H1 (cell line): ENCODE measurements at regions not wholly inside any gene's neighbourhood (a gene's known extent, or its start where the extent isn't known, plus 50 kb on each side); places are given as distances from the start of the nearest gene placed in this dataset.

Experiments
- CTCF ChIA-PET: fragments of 300-600 bp; sonication (Branson Sonifier 250); formaldehyde crosslinking; loops from one replicate; lab custom pipeline; 2021; ENCODE audit not compliant: partially characterized antibody; lab: Charles Lee
- POLR2A ChIA-PET: fragments of 300-600 bp; sonication (Branson Sonifier 250); formaldehyde crosslinking; loops from one replicate; lab custom pipeline; 2021; ENCODE audit warnings: inconsistent platforms; ENCODE audit not compliant: partially characterized antibody; lab: Charles Lee
- DNase-seq, 2 experiments: peaks; one replicate each; pipeline versions ENCODE4 v3.0.0 to v3.0.0-alpha.2; 2010 to 2022; ENCODE audit warnings: low spot score in 2 of 2, low read depth in 1 of 2, mixed read lengths in 1 of 2
- FAIRE-seq: peaks from 2 replicates; lab custom pipeline; 2011; peaks lifted over from hg19 to GRCh38; lab: Jason Lieb, UNC
- H2AFZ ChIP-seq: 2 replicates; pipeline ENCODE4 v1.8.1; 2012; ENCODE audit warnings: low read length, inconsistent platforms
- H2AK5ac ChIP-seq: 2 replicates; pipeline ENCODE4 v1.6.1; 2013; ENCODE audit warnings: low read depth, low read length
- H2BK120ac ChIP-seq: replicated peaks from 2 replicates; pipeline ENCODE3; 2013; ENCODE audit warnings: low read depth, low read length, inconsistent platforms
- H2BK12ac ChIP-seq: 2 replicates; pipeline ENCODE4 v1.6.1; 2013; ENCODE audit warnings: low read depth, low read length
- H2BK15ac ChIP-seq: 2 replicates; pipeline ENCODE4 v1.6.1; 2013; ENCODE audit warnings: low read length
- H2BK20ac ChIP-seq: 2 replicates; pipeline ENCODE4 v1.6.1; 2013; ENCODE audit warnings: low read length
- H2BK5ac ChIP-seq: 2 replicates; pipeline ENCODE4 v1.6.1; 2013; ENCODE audit warnings: low read depth, low read length
- H3K14ac ChIP-seq: 2 replicates; pipeline ENCODE4 v1.6.1; 2013; ENCODE audit warnings: inconsistent platforms; ENCODE audit not compliant: insufficient read length
- H3K18ac ChIP-seq: 2 replicates; pipeline ENCODE4 v1.6.1; 2013; ENCODE audit warnings: low read length; ENCODE audit errors: extremely low read depth
- H3K23ac ChIP-seq: 2 replicates; pipeline ENCODE4 v1.6.1; 2013; ENCODE audit warnings: inconsistent platforms; ENCODE audit not compliant: insufficient read length
- H3K23me2 ChIP-seq: 2 replicates; pipeline ENCODE4 v1.6.1; 2013; ENCODE audit warnings: low read depth, low read length
- H3K27ac ChIP-seq: 2 replicates; pipeline ENCODE4 v1.6.1; 2011; ENCODE audit warnings: low read depth, low read length, inconsistent platforms
- H3K27me3 ChIP-seq, 4 experiments: replicated peaks in 1 of 4; 1 replicate in 1 of 4; 2 replicates in 3 of 4; pipeline versions ENCODE4 v1.6.1 to v1.8.1; 2011 to 2013; ENCODE audit warnings: low read length in 3 of 4, mild to moderate bottlenecking in 3 of 4, inconsistent platforms in 2 of 4, mixed read lengths in 2 of 4, moderate library complexity in 1 of 4; ENCODE audit not compliant: control insufficient read depth in 3 of 4, insufficient read depth in 3 of 4; ENCODE audit errors: extremely low read depth in 1 of 4
- H3K36me3 ChIP-seq, 4 experiments: 2 replicates each; pipeline versions ENCODE4 v1.6.1 to v1.8.1; 2011 to 2013; ENCODE audit warnings: mild to moderate bottlenecking in 4 of 4, low read length in 3 of 4, moderate library complexity in 2 of 4, control low read depth in 1 of 4, inconsistent platforms in 1 of 4; ENCODE audit not compliant: insufficient read depth in 4 of 4, control insufficient read depth in 2 of 4
- H3K4ac ChIP-seq: replicated peaks from 2 replicates; pipeline ENCODE3; 2013; ENCODE audit warnings: low read length, low read depth, mixed read lengths, inconsistent platforms; ENCODE audit not compliant: insufficient read length
- H3K4me1 ChIP-seq, 4 experiments: replicated peaks in 1 of 4; 1 replicate in 1 of 4; 2 replicates in 3 of 4; pipeline versions ENCODE4 v1.6.1 to v1.8.1; 2011 to 2013; ENCODE audit warnings: low read length in 3 of 4, inconsistent platforms in 2 of 4, mixed read lengths in 1 of 4; ENCODE audit not compliant: insufficient read depth in 4 of 4, control insufficient read depth in 3 of 4
- H3K4me2 ChIP-seq, 2 experiments: 2 replicates each; pipeline versions ENCODE4 v1.6.1 to v1.8.1; 2011 to 2013; ENCODE audit warnings: low read depth in 2 of 2, low read length in 2 of 2, control low read depth in 1 of 2, inconsistent platforms in 1 of 2, mild to moderate bottlenecking in 1 of 2; ENCODE audit not compliant: insufficient read depth in 1 of 2
- H3K4me3 ChIP-seq, 4 experiments: fragments of 200-600, 300-600 bp in 1 of 4; sonication (generic), shearing (Covaris generic), sonication (Bioruptor Twin) in 1 of 4; 2 replicates each; pipeline versions ENCODE4 v1.5.1 to v1.8.1; 2011 to 2016; ENCODE audit warnings: low read length in 4 of 4, low read depth in 3 of 4, control low read depth in 2 of 4, inconsistent platforms in 2 of 4, mild to moderate bottlenecking in 2 of 4, mixed read lengths in 1 of 4, moderate library complexity in 1 of 4; ENCODE audit not compliant: insufficient read depth in 2 of 4; ENCODE audit errors: extremely low read depth in 1 of 4
- H3K56ac ChIP-seq: replicated peaks from 2 replicates; pipeline ENCODE3; 2013; ENCODE audit warnings: low read depth, mild to moderate bottlenecking, mixed read lengths, low read length, inconsistent platforms; ENCODE audit not compliant: insufficient read length
- H3K79me1 ChIP-seq: 2 replicates; pipeline ENCODE4 v1.6.1; 2013; ENCODE audit warnings: low read depth, low read length, control low read depth
- H3K79me2 ChIP-seq, 2 experiments: 2 replicates each; pipeline versions ENCODE4 v1.6.1 to v1.8.1; 2012 to 2013; ENCODE audit warnings: low read length in 2 of 2, mild to moderate bottlenecking in 2 of 2, inconsistent platforms in 1 of 2; ENCODE audit not compliant: insufficient read depth in 2 of 2, control insufficient read depth in 1 of 2
- H3K9ac ChIP-seq, 4 experiments: replicated peaks in 1 of 4; 1 replicate in 1 of 4; 2 replicates in 3 of 4; pipeline versions ENCODE4 v1.6.1 to v1.8.1; 2011 to 2013; ENCODE audit warnings: low read depth in 3 of 4, low read length in 3 of 4, control low read depth in 2 of 4, mild to moderate bottlenecking in 2 of 4, moderate library complexity in 2 of 4, inconsistent platforms in 1 of 4; ENCODE audit errors: extremely low read depth in 1 of 4
- H3K9me3 ChIP-seq, 2 experiments: 2 replicates each; pipeline versions ENCODE4 v1.6.1 to v1.8.1; 2012 to 2013; ENCODE audit warnings: mild to moderate bottlenecking in 2 of 2, moderate library complexity in 2 of 2, control low read depth in 1 of 2, inconsistent platforms in 1 of 2, low read depth in 1 of 2, low read length in 1 of 2, mixed read lengths in 1 of 2; ENCODE audit not compliant: insufficient read depth in 2 of 2
- H4K20me1 ChIP-seq, 2 experiments: replicated peaks in 1 of 2; 2 replicates each; pipeline versions ENCODE3 to v1.8.1; 2011 to 2013; ENCODE audit warnings: inconsistent platforms in 2 of 2, low read length in 2 of 2, mild to moderate bottlenecking in 1 of 2; ENCODE audit not compliant: insufficient read depth in 2 of 2, control insufficient read depth in 1 of 2
- H4K5ac ChIP-seq: 2 replicates; pipeline ENCODE4 v1.6.1; 2013; ENCODE audit warnings: low read length, low read depth, mixed read lengths, inconsistent platforms; ENCODE audit not compliant: insufficient read length
- H4K8ac ChIP-seq: 2 replicates; pipeline ENCODE4 v1.8.0; 2013; ENCODE audit warnings: mild to moderate bottlenecking, moderate library complexity, low read length, inconsistent platforms; ENCODE audit not compliant: insufficient read depth; ENCODE audit errors: extremely low read depth
- H4K91ac ChIP-seq: replicated peaks from 2 replicates; pipeline ENCODE3; 2013; ENCODE audit warnings: low read length, mixed read lengths, inconsistent platforms; ENCODE audit not compliant: insufficient read length
- ASH2L ChIP-seq: fragments of 200-600, 300-600 bp; sonication (generic); IDR thresholded peaks from one replicate; pipeline ENCODE4 v1.7.1; 2017; ENCODE audit warnings: low read length
- BRCA1 ChIP-seq: IDR thresholded peaks from 2 replicates; pipeline ENCODE4 v1.6.1; 2012; ENCODE audit warnings: low read depth, low read length, improper control_type of control experiment
- NANOG ChIP-seq: IDR thresholded peaks from 2 replicates; pipeline ENCODE4 v1.6.1; 2011; ENCODE audit warnings: low read length, low read depth, mild to moderate bottlenecking, inconsistent platforms; ENCODE audit not compliant: insufficient read depth, poor library complexity, severe bottlenecking
- RBBP5 ChIP-seq: IDR thresholded peaks from 2 replicates; pipeline ENCODE4 v1.7.1; 2012; ENCODE audit warnings: low read depth, mild to moderate bottlenecking, inconsistent platforms, low read length, moderate library complexity, borderline replicate concordance
- SIN3A ChIP-seq, 2 experiments: IDR thresholded peaks in 1 of 2; conservative IDR thresholded peaks in 1 of 2; 2 replicates each; pipeline ENCODE4 v1.6.1; 2011 to 2012; ENCODE audit warnings: low read length in 2 of 2, improper control_type of control experiment in 1 of 2, low read depth in 1 of 2, mild to moderate bottlenecking in 1 of 2
- SIX5 ChIP-seq: IDR thresholded peaks from 2 replicates; pipeline ENCODE4 v1.6.1; 2011; ENCODE audit warnings: mild to moderate bottlenecking, low read depth, low read length
- TAF1 ChIP-seq: IDR thresholded peaks from 2 replicates; pipeline ENCODE4 v1.6.1; 2011; ENCODE audit warnings: mild to moderate bottlenecking, low read depth, low read length
- TEAD4 ChIP-seq: IDR thresholded peaks from 2 replicates; pipeline ENCODE4 v1.6.1; 2012; ENCODE audit warnings: low read depth, low read length, inconsistent platforms, mixed read lengths
- ZNF274 ChIP-seq: IDR thresholded peaks from 2 replicates; pipeline ENCODE4 v1.7.0; 2012; ENCODE audit warnings: low read length, borderline replicate concordance; ENCODE audit errors: extremely low read depth
- WGBS, 2 experiments: shearing (Covaris generic) in 1 of 2; methylation state at CpG; one replicate each; pipeline versions ENCODE4 v1.1.6 to v1.1.7; 2013 to 2015; ENCODE audit warnings: low lambda C conversion rate in 2 of 2, mixed read lengths in 2 of 2, inconsistent platforms in 1 of 2, low coverage in 1 of 2, missing lambda C conversion rate in 1 of 2; ENCODE audit not compliant: insufficient replicate concordance in 2 of 2, insufficient coverage in 1 of 2, insufficient read length in 1 of 2; ENCODE audit errors: extremely low coverage in 1 of 2, missing lambda C conversion rate in 1 of 2; 5-methylcytosine and 5-hydroxymethylcytosine counted together

- Histone ChIP-seq H4K8ac (no peak overlapping the region), H2BK20ac (no peak overlapping the region), H3K9me3 (no peaks in the 10 kb centered on the region), H3K36me3 (no peaks in the 10 kb centered on the region), H2BK12ac (no peak overlapping the region), H3K4ac (no peak overlapping the region), H3K79me1 (no peaks in the 10 kb centered on the region), H2BK15ac (no peak overlapping the region), H3K4me2 (no peak overlapping the region), H3K9ac (no peak overlapping the region), H3K79me2 (no peaks in the 10 kb centered on the region), H4K91ac (no peak overlapping the region), H3K18ac (no peak overlapping the region), H4K20me1 (no peaks in the 10 kb centered on the region), H2BK120ac (no peak overlapping the region), H3K23me2 (no peaks in the 10 kb centered on the region; the same call in 1 of the 2 replicates), H3K56ac (no peak overlapping the region), H3K14ac (no peak overlapping the region), H2AK5ac (no peak overlapping the region), H3K23ac (no peak overlapping the region), H3K27me3 (no peaks in the 10 kb centered on the region), H3K4me3 (no peak overlapping the region), H3K27ac (no peak overlapping the region), H3K4me1 (no peaks in the 10 kb centered on the region), H2BK5ac (no peak overlapping the region), H4K5ac (no peak overlapping the region), H2AFZ (no peak overlapping the region)
- CTCF ChIA-PET, result no interaction called here
- FAIRE-seq (no peak), DNase-seq (no peak)
- WGBS, 2 experiments, result 86% methylated on average over 2 of the region's 2 CpGs; no CpG with 5 or more reads in 1 of the 2 experiments
- POLR2A ChIA-PET, result no interaction called here
- TF ChIP-seq ZNF274, result no peak
- no peak for TF ChIP-seq BRCA1
- no peak for TF ChIP-seq ASH2L
- no peak for TF ChIP-seq NANOG
- no peak for TF ChIP-seq TEAD4
- TF ChIP-seq SIX5, result no peak
- TF ChIP-seq TAF1, result no peak
- no peak for TF ChIP-seq SIN3A (conservative IDR thresholded peaks at IDR 0.05 in 1 of 2, IDR thresholded peaks at IDR 0.05 in 1 of 2; ENCODE audit: low read depth in 1 of 2, low read length in 2 of 2)
- TF ChIP-seq RBBP5, result no peak
Observed at GRCh38 chr3:162168715-162169114, 672.1 kb downstream of the OTOL1 start.
